Lung (tissue), 11 donors: ENCODE measurements at regions not wholly inside any gene's neighbourhood (a gene's known extent, or its start where the extent isn't known, plus 50 kb on each side); places are given as distances from the start of the nearest gene placed in this dataset.

Experiments
- ATAC-seq: fragments of 200-7000 bp; cut with Tn5 transposase; one replicate; pipeline ENCODE4 v1.9.1; 2020; ENCODE audit warnings: moderate number of reproducible peaks; ENCODE audit not compliant: insufficient read depth, low FRiP score
- DNase-seq, 3 donors: peaks; one replicate each; pipeline ENCODE4 v3.0.0-alpha.2; 2013 to 2017
- H3K27ac ChIP-seq, 2 donors: one replicate each; pipeline ENCODE4 v1.5.1; 2013; ENCODE audit warnings: mild to moderate bottlenecking in 2 of 2, moderate library complexity in 2 of 2, control low read depth in 1 of 2, inconsistent platforms in 1 of 2, low read depth in 1 of 2, low read length in 1 of 2
- H3K27me3 ChIP-seq, 3 donors: one replicate each; pipeline ENCODE4 v1.5.1; 2013; ENCODE audit warnings: low read length in 2 of 3; ENCODE audit not compliant: control insufficient read depth in 3 of 3, insufficient read depth in 3 of 3
- H3K36me3 ChIP-seq, 4 donors: one replicate each; pipeline ENCODE4 v1.5.1; 2013; ENCODE audit warnings: low read length in 4 of 4, mild to moderate bottlenecking in 1 of 4, moderate library complexity in 1 of 4; ENCODE audit not compliant: control insufficient read depth in 4 of 4, insufficient read depth in 4 of 4
- H3K4me1 ChIP-seq, 5 donors: one replicate each; pipeline ENCODE4 v1.5.1; 2013; ENCODE audit warnings: low read length in 5 of 5, mild to moderate bottlenecking in 2 of 5, moderate library complexity in 1 of 5; ENCODE audit not compliant: control insufficient read depth in 5 of 5, insufficient read depth in 5 of 5
- H3K4me3 ChIP-seq: one replicate; pipeline ENCODE4 v1.5.1; 2013; ENCODE audit warnings: mild to moderate bottlenecking, control low read depth, moderate library complexity
- H3K9ac ChIP-seq, 2 donors: one replicate each; pipeline ENCODE4 v1.5.1; 2013; ENCODE audit warnings: low read length in 2 of 2, control low read depth in 1 of 2; ENCODE audit not compliant: insufficient read depth in 1 of 2
- H3K9me3 ChIP-seq, 4 donors: one replicate each; pipeline ENCODE4 v1.5.1; 2013; ENCODE audit warnings: low read length in 3 of 4, mild to moderate bottlenecking in 1 of 4, moderate library complexity in 1 of 4; ENCODE audit not compliant: control insufficient read depth in 4 of 4, insufficient read depth in 3 of 4
- CTCF ChIP-seq: IDR thresholded peaks from 2 replicates; pipeline ENCODE4 v1.5.1; 2012; ENCODE audit warnings: mild to moderate bottlenecking; ENCODE audit errors: control extremely low read depth, extremely low read depth
- WGBS, 2 donors: extraction: QIAGEN DNeasy Blood & Tissue Kit; methylation state at CpG; one replicate each; pipeline ENCODE4 v1.1.7; 2013; 5-methylcytosine and 5-hydroxymethylcytosine counted together
- donor health status: control.
- donor health status: control.
- donor health status: Bipolar disorder and iron deficiency.
- donor health status: healthy.
- donor health status: DM: yes; HTN: yes; CAD: no.

- Histone ChIP-seq H3K36me3 (no peaks in the 10 kb centered on the region), H3K9ac (no peak overlapping the region), H3K27ac (no peak overlapping the region), H3K4me1 (peaks cover 0 to 6% (median 0%) of the 10 kb centered on the region in 5 donors), H3K9me3 (peaks cover 0 to 5% (median 0%) of the 10 kb centered on the region in 4 donors), H3K27me3 (peaks cover 0 to 39% (median 2%) of the 10 kb centered on the region in 3 donors), H3K4me3 (no peak overlapping the region)
- TF ChIP-seq CTCF = no peak
- ATAC-seq (no peak), DNase-seq (no peak)
- WGBS, 2 donors = 78 to 85% methylated on average over 15 of the region's 15 CpGs
Measured at GRCh38 chr2:121058852-121059558, 226.0 kb downstream of the TFCP2L1 start.

- peaks cover 0 to 6% (median 0%) of the 10 kb centered on the region in 5 donors for H3K4me1 ChIP-seq
- H3K27ac ChIP-seq = no peak overlapping the region
- DNase-seq (no peak), ATAC-seq (no peak)
- WGBS, 2 donors = 88 to 95% methylated on average over 9 of the region's 9 CpGs
- H3K27me3 ChIP-seq = peaks cover 0 to 43% (median 2%) of the 10 kb centered on the region in 3 donors
- no peak overlapping the region for H3K4me3 ChIP-seq
- peaks cover 0 to 2% (median 0%) of the 10 kb centered on the region in 4 donors for H3K9me3 ChIP-seq
- no peak for TF ChIP-seq CTCF
- H3K36me3 ChIP-seq = no peaks in the 10 kb centered on the region
- no peak overlapping the region for H3K9ac ChIP-seq
Measured at GRCh38 chr2:121059651-121060649, 225.1 kb downstream of the TFCP2L1 start.

GRCh38 chr2:121061633-121062032, 223.4 kb downstream of the TFCP2L1 start:
- DNase-seq (no peak), ATAC-seq (no peak)
- Histone ChIP-seq H3K36me3 (no peaks in the 10 kb centered on the region), H3K27ac (no peak overlapping the region), H3K9me3 (no peaks in the 10 kb centered on the region), H3K4me3 (no peak overlapping the region), H3K9ac (no peak overlapping the region), H3K4me1 (peaks cover 0 to 6% (median 0%) of the 10 kb centered on the region in 5 donors), H3K27me3 (peaks cover 0 to 54% (median 1%) of the 10 kb centered on the region in 3 donors)
- TF ChIP-seq CTCF = no peak
- 67 to 70% methylated on average over 9 of the region's 9 CpGs for WGBS, 2 donors
